NOMO-1 treated with DMSO at 0.1 percent for 48 hours (cell line): ENCODE measurements at regions not wholly inside any gene's neighbourhood (a gene's known extent, or its start where the extent isn't known, plus 50 kb on each side); places are given as distances from the start of the nearest gene placed in this dataset.

ENCODE experiments used
- DNase-seq: peaks from one replicate; lab custom pipeline; 2025; ENCODE audit not compliant: unreplicated experiment; lab: John Stamatoyannopoulos, UW

GRCh38 chrX:134747006-134747405 is 50.0 kb downstream of the PABIR2 start:
- DNase-seq = no peak

GRCh38 chrX:134746410-134746785 is 50.6 kb downstream of the PABIR2 start:
- no peak for DNase-seq

DNA sequence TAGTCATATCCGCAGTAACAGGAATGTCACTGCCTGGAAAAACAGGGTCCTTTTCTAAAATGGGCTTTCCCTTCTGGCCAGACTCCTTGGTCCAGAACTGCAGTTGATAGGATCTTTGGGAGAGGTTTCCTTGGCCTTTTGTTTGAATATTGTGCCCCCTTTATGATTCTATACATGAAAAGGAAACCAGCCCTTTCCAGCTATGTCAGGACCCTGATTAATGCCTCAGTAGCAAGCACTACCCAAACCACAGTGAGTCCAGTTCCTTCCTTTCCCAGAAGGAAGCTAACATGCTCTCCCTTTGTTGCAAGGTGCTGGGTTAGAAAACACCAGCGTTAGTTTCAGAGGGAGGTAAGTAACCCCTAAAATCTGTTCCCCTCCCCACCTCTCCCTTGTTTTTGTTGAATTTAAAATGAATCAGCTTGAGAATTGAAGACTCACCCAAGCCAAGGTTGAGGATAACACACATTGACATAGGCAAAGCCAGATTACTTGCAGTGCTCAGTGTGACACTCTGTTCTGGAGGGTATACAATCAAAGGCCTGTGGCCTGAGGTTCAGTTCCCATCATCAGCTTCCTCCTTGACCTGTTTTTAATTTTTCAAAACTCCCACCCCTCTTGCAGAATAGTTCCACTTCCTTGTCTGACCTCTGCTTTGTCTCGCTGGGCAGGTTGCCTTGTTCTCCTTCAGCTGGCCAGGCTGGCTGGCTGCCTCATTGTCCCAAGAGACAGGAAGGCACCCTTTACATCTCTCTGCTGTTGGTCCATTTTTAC is 51.2 kb downstream of the PABIR2 start:
- DNase-seq = peak; percentile 55

- no peak for DNase-seq
Measured at GRCh38 chrX:134743091-134743490, 53.9 kb downstream of the PABIR2 start.

DNA sequence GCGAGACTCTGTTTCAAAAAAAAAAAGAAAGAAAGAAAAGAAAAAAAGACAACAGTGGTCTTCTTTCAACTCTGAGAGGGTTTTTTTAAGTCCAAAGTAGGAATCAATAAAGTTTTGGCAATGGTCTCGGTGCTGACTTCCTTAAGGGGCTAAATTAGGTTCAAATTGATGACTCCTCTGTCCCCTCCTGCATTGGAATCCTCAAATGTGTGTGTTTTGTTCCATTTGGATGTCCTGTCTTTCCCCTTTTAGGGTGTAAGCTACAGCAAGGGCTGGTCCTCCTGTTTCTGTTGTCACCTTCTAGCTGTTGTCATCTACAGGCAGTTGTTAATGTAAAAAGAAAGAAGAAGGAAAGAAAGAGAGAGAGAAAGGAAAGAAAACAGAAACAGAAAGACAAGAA is 54.4 kb downstream of the PABIR2 start:
- DNase-seq = no peak

GRCh38 chrX:134741746-134742145 is 55.3 kb downstream of the PABIR2 start:
- DNase-seq = no peak

DNA sequence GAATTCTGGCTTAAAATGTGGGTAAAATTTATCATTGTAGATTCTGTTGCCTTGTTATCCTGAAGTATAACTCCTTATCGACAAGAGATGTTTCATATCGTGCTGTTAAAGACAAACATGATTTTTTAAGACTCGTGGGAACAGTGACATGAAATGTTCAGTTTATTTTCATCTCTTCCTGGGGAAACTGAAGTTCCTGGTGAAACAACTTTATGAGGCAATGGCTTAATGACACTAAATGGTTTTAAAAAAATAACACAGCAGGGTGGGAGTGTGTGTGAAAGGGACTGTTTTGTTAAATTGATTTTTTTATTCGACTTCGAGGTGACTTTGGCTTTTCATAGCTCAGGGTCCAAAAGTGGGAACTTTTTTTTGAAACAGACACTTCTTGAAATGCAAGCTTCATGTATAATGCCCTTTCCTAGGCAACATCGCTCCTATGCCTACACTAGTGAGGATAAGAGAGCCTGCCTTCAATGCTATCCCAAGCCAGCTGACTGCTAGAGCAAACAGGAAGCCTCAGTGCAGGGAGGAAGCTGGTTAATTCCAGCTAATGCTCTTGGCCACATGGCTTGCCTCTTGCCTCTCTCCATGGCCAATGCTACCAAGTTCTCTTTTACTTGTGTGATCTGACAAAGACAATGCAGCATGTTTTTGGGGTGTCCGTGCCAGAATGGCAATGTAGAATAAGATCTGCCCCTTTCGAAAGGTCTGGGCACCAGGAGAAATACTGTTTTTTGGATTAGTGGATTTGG is 57.8 kb downstream of the PABIR2 start:
- DNase-seq = no peak

DNA sequence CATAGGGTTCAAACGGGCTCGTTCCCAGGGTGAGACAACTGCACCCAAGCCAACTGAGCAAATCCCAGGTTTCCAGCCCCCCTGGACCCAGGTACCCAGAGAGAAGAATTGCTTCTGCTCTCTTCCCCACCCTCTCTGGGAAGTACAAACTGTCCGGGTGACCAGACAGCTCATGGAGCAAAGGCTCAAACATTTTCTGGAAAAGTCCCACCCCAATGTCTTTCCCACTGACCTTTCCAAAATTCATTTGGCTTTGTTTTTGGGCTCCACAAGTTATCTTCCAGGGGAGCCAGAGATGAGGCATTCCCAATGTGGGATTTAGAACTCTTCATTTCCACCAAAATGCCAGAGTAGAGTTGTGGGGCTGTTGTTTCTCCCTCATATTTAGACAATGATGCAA is 58.6 kb downstream of the PABIR2 start:
- DNase-seq = no peak

DNA sequence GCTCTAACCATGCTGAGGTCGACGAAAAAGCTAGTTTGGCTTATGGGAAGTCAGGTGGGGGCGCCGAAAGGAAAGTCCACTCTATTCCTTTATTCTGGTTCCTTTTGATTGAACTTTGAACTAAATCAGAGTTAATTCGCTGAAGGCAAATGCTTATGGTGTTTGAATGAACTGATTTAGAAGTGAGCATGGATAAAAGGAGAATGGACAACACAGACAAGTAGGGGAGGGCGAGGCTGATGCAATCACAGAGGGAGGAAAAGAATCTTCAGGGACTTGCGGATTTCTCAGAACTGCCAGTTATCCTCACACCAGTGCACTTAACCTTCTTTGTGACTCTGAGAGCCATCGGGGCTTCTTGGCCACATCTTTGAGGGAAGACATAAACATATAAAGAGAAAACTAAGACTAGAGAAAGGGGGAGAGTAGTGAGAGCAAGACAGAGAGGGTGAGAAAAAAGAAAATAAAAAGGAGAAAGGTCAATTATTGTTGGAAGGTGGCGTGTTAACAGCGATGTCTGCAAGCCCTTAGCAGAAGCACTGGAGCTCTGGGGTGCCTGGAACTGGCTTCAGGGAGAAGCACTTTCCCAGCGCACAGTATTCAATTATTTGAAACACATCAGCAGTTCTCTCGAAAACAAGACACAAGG is 59.2 kb downstream of the PABIR2 start:
- DNase-seq = no peak

- no peak for DNase-seq
Measured at GRCh38 chrX:134737061-134737460, 59.9 kb downstream of the PABIR2 start.

GRCh38 chrX:134736356-134736755 is 60.6 kb downstream of the PABIR2 start:
- no peak for DNase-seq

DNA sequence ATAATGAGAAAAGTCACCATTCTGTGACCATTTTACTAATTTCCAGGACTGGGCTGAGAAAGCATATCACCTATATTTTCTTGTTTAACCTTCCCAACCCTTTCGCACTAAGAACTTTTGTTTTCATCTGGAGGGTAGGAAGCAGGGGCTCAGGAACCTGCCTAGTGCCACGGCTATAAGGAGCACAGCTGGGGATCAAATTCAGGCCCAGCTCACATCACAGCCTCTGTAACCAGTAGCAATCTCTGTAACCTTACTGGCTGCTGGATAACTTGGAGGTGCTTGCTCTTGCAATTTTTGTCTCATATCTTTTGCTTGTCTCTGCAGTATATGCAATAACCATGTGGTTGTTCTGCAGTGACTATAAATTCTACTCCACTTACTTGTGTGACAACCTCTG is 62.0 kb downstream of the PABIR2 start:
- DNase-seq = no peak

DNA sequence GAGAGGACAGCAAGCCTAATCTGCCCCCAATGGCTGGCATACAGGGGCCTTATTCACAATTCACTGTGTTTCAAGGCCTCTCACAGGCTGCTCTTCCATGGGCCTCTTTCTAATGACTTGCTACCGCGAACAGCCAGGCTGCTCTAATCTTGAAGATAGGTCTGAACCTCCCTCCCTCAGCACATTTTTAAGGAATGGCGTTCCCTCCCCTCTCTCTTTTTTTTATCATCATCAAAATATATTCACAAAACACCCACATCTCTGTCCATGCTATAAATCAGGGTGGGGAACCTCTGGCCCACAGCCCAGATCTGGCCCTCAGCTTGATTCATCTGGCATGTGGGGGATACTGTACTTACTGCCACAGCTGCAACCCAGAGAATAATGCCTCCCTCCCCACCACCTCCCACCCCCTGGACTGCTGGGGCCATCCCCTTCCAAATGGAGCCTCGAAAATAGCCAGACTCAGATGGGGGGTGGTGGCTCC is 62.5 kb downstream of the PABIR2 start:
- DNase-seq = no peak

DNA sequence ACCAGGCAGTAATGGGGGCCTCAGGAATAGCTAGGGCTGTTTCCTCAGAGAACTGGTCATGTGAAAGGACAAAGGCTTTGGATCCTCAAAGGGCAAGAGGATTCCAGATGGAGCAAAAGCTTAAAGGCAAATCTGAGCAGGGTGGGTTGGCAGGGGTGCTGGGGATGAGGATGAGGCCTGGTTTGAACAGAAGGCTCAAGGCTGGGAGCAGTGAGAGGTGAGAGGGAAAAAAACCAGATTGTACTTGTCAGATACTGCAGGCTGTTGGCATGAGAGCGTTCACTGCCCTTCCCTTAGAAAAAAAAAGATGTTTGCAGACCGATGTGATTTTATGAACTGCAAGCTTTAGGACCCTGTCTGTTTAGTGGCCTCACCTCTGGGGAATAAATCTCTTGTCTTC is 63.4 kb downstream of the PABIR2 start:
- DNase-seq = no peak

GRCh38 chrX:134732676-134733075 is 64.3 kb downstream of the PABIR2 start:
- no peak for DNase-seq

DNA sequence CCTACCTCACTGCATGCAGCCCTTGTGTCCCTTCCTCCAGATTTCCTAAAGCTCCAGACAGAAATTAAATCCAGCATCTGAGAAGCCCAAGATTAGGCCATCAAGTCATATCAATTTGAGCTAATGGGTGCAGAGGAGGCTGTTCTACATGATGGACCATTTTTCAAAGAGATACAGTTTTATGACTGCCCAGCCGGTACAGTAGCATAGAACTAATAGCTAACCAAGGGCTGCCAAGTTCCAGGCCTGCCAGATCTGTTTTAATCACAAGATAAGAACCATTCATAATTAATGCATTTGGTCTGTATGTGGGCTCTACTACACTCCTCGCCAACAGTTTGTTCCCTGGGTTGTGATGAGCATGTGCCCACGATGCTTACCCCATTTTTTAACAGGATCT is 64.9 kb downstream of the PABIR2 start:
- DNase-seq = no peak

DNA sequence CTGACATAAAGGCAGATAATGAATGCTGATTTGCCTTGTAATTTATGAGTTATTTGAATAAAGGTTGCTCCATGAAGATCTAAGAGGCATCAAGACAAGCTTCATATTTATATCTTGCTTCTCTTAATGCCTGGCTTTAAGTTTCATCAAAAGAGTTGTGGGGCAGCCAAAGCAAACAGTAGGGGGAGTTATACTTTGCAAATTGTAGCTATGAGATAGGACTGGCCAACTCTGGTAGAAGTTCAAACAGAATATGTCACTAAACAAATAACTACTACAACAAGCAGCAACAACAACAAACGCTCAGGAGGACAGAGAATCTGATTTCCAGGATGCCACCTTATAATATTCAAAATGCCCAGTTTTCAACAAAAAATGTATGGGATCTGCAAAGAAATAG is 69.1 kb upstream of the PLAC1 start:
- DNase-seq = no peak

DNA sequence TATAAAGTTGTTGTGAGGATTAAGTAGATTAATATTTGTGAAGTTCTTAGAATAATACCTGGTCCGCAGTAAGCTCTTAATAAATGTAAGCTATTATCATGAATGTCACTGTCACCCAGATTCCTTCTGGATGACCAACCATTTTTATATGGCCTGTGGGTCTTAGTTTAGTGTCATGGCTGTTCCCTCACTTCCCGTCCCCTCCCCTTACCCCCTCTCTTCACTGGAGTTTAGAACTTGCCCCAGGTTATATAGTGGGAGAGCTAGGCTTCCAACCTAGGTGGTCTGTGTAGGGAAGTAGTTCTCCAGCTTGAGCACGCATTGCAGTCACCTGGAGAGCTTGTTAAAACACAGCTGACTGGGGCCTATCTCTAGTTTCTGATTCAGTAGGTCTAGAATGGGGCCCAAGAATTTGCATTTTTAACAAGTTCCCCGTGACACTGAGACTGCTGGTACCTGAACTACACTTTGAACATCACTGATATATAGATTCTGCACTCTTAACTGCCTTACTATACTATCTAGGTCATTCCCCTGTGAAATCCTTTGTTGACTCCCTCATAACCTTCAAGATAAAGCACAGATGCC is 66.9 kb upstream of the PLAC1 start:
- DNase-seq = no peak

DNA sequence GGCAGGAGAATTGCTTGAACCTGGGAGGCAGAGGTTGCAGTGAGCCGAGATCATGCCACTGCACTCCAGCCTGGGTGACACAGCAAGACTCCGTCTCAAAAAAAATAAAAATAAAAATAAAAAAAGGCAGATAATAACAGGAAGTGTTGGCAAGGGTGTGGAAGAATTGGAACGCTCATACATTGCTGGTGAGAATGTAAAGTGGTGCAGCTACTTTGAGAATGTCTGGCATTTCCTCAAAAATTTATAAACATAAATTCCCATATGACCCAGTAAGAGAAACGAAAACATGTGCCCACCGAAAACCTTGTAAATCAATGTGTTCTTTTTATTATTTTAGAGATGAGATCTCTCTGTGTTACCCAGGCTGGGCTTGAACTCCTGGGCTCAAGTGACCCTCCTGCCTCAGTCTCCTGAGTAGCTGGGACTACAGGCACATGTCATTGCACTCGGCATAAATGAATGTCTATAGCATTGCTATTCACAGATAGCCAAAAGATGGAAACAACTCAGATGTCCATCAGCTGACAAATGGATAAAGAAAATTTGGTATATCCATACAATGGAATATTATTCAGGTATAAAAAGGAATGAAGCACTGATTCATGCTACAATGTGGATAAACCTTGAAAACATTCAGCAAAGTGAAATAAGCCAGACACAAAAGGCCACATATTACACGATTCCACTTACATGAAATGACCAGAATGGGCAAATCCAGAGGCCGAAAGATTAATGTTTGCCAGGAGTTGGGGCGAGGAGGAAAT is 63.7 kb upstream of the PLAC1 start:
- DNase-seq = no peak

- peak; percentile 39 for DNase-seq
Measured at GRCh38 chrX:134718966-134719317, 60.7 kb upstream of the PLAC1 start.
